Choroid plexus epithelial cell (primary cell): ENCODE measurements at regions not wholly inside any gene's neighbourhood (a gene's known extent, or its start where the extent isn't known, plus 50 kb on each side); places are given as distances from the start of the nearest gene placed in this dataset.

Experiments used
- DNase-seq: peaks from one replicate; pipeline ENCODE4 v3.0.0-alpha.2; 2010; ENCODE audit warnings: low read depth
- H3K4me3 ChIP-seq: 2 replicates; pipeline ENCODE4 v1.5.1; 2011; ENCODE audit warnings: low read depth, mild to moderate bottlenecking, control low read depth, low read length, moderate library complexity
- TF ChIP-seq, protein P1 (sequence below): conservative IDR thresholded peaks from 2 replicates; pipeline ENCODE4 v1.5.1; 2011; ENCODE audit warnings: low read depth, mild to moderate bottlenecking, control low read depth, inconsistent platforms, low read length, moderate library complexity

DNA sequence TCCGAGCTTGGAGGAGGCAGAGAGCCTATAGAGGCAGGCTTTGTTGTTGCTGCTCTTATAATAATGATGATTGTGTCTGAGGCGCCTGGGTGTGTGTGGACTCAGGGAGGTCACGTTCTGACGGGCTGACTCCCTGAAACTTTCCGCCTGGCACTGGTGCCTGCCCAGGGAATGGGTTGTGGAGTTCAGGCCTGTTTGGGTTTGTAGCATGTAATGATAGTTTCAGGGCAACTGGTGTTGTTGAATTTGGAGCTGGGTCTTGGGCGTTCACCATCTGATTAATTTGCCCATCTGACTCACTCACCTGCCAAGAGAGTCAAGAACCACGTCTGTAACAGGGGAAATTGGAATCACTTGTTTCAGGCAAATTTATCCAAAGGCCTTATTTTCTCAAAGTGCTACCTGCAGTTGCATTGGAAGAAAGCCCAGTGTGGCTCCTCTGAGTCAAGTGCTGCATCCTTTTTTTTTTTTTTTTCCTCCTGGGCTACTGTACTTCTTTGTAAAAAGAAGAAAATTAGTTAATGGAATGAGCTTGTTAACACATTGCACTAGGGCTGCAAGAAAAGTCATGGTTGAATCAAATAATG is 386.5 kb downstream of the GADD45G start:
- H3K4me3 ChIP-seq: no peak overlapping the region
- DNase-seq: no peak
- TF ChIP-seq, protein P1, sequence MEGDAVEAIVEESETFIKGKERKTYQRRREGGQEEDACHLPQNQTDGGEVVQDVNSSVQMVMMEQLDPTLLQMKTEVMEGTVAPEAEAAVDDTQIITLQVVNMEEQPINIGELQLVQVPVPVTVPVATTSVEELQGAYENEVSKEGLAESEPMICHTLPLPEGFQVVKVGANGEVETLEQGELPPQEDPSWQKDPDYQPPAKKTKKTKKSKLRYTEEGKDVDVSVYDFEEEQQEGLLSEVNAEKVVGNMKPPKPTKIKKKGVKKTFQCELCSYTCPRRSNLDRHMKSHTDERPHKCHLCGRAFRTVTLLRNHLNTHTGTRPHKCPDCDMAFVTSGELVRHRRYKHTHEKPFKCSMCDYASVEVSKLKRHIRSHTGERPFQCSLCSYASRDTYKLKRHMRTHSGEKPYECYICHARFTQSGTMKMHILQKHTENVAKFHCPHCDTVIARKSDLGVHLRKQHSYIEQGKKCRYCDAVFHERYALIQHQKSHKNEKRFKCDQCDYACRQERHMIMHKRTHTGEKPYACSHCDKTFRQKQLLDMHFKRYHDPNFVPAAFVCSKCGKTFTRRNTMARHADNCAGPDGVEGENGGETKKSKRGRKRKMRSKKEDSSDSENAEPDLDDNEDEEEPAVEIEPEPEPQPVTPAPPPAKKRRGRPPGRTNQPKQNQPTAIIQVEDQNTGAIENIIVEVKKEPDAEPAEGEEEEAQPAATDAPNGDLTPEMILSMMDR: no peak

DNA sequence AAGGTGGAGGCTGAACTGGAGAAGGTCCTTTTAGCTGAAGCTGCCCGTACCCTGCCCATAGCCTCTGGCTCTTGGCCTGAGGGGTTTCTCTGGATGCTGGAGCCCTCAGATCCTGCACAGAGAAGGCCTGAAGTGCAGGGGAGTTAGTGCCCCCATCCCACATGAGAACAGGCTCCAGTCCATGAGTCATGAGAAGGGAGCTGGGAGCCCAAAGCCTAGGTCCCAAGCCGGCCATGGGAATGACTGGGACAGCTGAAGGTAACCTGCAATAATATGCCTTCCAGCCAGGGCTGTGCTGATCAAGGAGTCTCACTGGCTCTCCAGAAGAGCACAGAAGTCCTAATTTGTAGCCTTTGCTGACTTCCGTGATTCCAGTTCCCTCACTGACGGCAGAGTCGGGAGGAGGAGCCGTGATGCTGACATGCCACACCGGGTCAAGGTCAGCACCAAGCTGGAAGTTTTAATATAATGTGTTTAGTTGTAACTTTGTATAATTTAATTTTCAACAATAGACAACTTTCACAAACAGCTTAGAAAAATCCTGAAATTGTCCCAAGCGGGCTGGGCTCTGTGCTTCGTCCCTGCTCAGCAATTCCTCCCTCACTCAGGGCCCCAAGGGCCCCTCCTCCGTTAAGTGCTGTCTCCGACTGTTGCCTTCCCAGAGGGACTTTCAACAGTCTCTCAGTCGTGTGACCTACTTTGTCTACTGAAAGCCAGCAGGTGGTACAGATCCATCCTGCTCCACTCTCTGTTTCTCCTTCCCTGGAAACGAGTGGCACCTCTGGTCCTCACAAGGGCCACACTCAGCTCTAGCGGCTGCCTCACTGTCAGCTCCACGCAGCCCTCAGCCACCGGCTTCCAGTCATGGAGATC is 387.8 kb downstream of the GADD45G start:
- DNase-seq: no peak
- H3K4me3 ChIP-seq: no peak overlapping the region
- TF ChIP-seq, protein P1: no peak

DNA sequence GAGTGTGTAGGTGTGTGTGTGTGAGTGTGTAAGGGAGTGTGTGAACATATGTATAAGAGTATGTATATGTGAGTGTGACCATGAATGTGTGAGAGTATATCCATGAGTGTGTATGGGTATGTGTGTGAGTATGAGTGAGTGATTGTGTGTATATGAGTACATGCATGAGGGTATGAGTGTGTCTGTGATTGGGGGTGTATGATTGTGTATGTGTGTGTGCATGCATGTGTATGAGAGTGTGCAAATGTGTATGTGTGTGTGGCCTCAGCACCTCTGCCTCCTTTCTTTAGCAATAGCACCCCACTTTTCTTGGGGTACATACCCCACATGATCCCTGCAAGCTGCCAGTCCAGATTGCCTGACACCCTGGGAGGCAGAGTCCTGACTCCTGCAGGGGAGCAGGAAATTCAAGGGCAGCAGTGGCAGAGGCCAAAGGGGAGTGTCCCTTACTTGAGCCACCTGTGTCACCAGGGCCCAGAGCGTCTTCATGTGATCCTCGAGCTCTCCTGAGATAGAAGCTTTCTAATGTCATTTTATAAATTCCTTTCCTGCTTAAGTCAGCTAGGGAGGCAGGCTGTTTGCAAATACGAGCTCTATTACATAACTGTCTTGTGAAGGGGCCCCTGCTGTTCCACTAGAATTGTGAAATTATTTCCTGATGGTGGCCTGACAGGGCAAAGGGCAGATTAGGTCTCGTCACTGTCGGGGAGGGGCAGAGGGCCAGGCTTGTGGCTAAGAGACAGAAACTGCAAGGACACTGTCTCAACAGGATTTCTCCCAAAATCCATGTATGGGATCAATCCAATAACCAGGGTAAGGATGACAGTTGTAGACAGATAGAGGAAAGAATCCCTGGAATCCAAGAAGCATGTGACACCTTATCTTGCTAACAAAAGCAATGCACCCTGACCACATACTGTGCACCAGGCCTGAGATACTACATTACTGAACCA is 389.1 kb downstream of the GADD45G start:
- TF ChIP-seq, protein P1: no peak
- DNase-seq: peak; percentile 56

DNA sequence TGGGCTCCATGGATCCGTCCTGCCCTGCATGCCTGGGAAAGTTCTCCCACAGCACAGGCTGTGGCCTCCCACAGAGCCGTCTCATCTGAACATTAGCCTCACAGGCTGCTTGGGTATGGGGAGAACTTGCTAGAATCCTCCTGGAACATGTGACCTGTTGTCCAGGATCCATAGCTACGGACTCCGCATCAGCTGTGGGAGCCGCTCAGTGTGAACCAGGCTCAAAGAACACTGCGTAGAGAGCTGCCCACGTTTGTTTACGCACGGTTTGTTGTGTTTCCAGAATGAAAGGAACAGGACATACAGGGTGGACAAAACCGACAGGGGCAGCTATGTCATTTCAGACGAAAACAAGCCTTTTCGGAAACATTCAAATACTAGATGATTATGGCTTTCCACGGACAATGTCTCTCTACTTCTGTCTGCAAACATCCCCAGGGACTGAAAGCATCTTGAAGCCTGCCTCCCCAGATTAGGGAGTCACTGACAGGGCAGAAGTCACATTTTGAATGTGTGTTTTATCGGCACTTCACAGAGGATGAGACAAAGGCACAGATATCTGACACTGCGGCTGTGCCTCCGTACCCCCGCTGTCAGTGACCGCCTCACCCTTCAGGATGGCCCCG is 390.3 kb downstream of the GADD45G start:
- no peak overlapping the region for H3K4me3 ChIP-seq
- TF ChIP-seq, protein P1: no peak
- DNase-seq: peak; percentile 48

More for the DNA sequence above, 389.1 kb downstream of the GADD45G start:
- H3K4me3 ChIP-seq: no peak overlapping the region

DNA sequence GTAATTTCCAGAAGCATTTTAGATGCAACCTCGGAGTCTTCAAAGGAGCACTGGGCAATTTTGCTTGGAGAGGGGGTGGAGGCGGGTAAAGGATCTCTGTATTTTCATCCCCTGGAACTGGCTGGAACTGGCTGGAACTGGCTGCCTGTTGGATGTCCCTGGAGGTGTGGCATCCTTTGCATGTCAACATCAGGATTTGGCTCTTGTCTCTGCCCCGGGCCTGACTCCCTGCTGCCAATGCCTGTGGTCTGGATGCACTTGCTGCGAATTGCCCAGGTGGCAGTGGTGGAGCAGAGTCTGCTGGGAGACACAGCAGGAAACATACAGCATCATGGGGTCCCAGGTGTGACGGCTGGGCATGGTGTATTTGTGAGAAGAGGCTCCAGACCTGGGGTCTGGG is 391.3 kb downstream of the GADD45G start:
- no peak overlapping the region for H3K4me3 ChIP-seq
- TF ChIP-seq, protein P1: no peak

DNA sequence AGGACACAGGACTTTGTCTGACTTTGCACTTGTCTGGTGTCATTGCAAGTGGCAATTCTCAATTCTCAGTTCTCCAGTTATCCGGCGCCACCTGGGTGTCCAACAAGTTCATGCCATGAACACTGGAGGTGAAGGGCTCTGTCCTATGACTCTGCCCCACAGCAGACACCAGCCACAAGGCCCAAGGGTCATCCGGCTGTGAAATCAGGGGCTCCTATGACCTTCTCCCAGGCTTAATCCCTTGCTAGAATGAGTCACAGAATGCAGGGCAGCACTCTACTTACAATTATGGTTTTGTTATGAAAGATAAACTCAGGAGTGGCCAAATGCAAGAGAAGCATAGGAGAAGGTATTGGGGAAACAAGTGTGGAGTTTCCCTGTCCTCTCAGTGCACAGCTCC is 392.0 kb downstream of the GADD45G start:
- TF ChIP-seq, protein P1: no peak
- no peak for DNase-seq

More for the DNA sequence above, 391.3 kb downstream of the GADD45G start:
- DNase-seq: no peak

More for the DNA sequence above, 392.0 kb downstream of the GADD45G start:
- no peak overlapping the region for H3K4me3 ChIP-seq
